ENCODE measurements at regions not wholly inside any gene's neighbourhood (a gene's known extent, or its start where the extent isn't known, plus 50 kb on each side); places are given as distances from the start of the nearest gene placed in this dataset.
"Not testable (repeated sequence)": the region's sequence is repeated elsewhere in the genome, so short reads cannot be mapped to it uniquely, and the experiment has no call there.

GRCh38 chr14:22251090-22251489, 337.9 kb downstream of the DAD1 start:
- no peak for ATAC-seq
- DNase-seq (ENCODE audit: low spot score): no peak
- intact Hi-C loops (cut with DNase I): no loop called here

GRCh38 chr14:22249770-22250169, 339.3 kb downstream of the DAD1 start:
- ATAC-seq: no peak
- intact Hi-C loops (cut with DNase I): no loop called here
- no peak for DNase-seq (ENCODE audit: low spot score)

- no peak for ATAC-seq
- intact Hi-C loops (cut with DNase I): no loop called here
- no peak for DNase-seq (ENCODE audit: low spot score)
Observed at GRCh38 chr14:22243971-22244581, 344.9 kb downstream of the DAD1 start.

- DNase-seq (ENCODE audit: low spot score); intact Hi-C loops (cut with DNase I); ATAC-seq: not testable (repeated sequence)
Observed at GRCh38 chr14:22238320-22238719, 350.7 kb downstream of the DAD1 start.

- intact Hi-C loops (cut with DNase I): no loop called here
- no peak for DNase-seq (ENCODE audit: low spot score)
- no peak for ATAC-seq
Observed at GRCh38 chr14:22233377-22233776, 355.6 kb downstream of the DAD1 start.

- intact Hi-C loops (cut with DNase I): no loop called here
- ATAC-seq (no peak), DNase-seq (ENCODE audit: low spot score) (no peak)
Observed at GRCh38 chr14:22232933-22233332, 356.1 kb downstream of the DAD1 start.

GRCh38 chr14:22232486-22232885, 356.5 kb downstream of the DAD1 start:
- intact Hi-C loops (cut with DNase I): no loop called here
- ATAC-seq (no peak), DNase-seq (ENCODE audit: low spot score) (no peak)

GRCh38 chr14:22231018-22231417, 358.0 kb downstream of the DAD1 start:
- DNase-seq (ENCODE audit: low spot score) (no peak), ATAC-seq (no peak)
- intact Hi-C loops (cut with DNase I): no loop called here

GRCh38 chr14:22230517-22230916, 358.5 kb downstream of the DAD1 start:
- ATAC-seq: no peak
- no peak for DNase-seq (ENCODE audit: low spot score)
- intact Hi-C loops (cut with DNase I): no loop called here

- ATAC-seq: no peak
- DNase-seq (ENCODE audit: low spot score): no peak
- intact Hi-C loops (cut with DNase I): no loop called here
Observed at GRCh38 chr14:22227084-22227483, 361.9 kb downstream of the DAD1 start.

GRCh38 chr14:22226381-22226780, 362.6 kb downstream of the DAD1 start:
- intact Hi-C loops (cut with DNase I): no loop called here
- no peak for DNase-seq (ENCODE audit: low spot score)
- ATAC-seq: no peak

- ATAC-seq (no peak), DNase-seq (ENCODE audit: low spot score) (no peak)
- intact Hi-C loops (cut with DNase I): no loop called here
Observed at GRCh38 chr14:22225516-22226140, 363.4 kb downstream of the DAD1 start.

GRCh38 chr14:22221508-22221907, 367.5 kb downstream of the DAD1 start:
- intact Hi-C loops (cut with DNase I): no loop called here
- ATAC-seq (no peak), DNase-seq (ENCODE audit: low spot score) (no peak)

GRCh38 chr14:22220427-22220826, 368.6 kb downstream of the DAD1 start:
- DNase-seq (ENCODE audit: low spot score) (no peak), ATAC-seq (no peak)
- intact Hi-C loops (cut with DNase I): no loop called here

GRCh38 chr14:22218728-22219127, 370.3 kb downstream of the DAD1 start:
- intact Hi-C loops (cut with DNase I): no loop called here
- ATAC-seq: no peak
- no peak for DNase-seq (ENCODE audit: low spot score)

- ATAC-seq (no peak), DNase-seq (ENCODE audit: low spot score) (no peak)
- intact Hi-C loops (cut with DNase I): no loop called here
Observed at GRCh38 chr14:22213120-22213519, 375.9 kb downstream of the DAD1 start.

GRCh38 chr14:22210906-22211305, 378.1 kb downstream of the DAD1 start:
- no peak for ATAC-seq
- no peak for DNase-seq (ENCODE audit: low spot score)
- intact Hi-C loops (cut with DNase I): no loop called here

- intact Hi-C loops (cut with DNase I): no loop called here
- DNase-seq (ENCODE audit: low spot score) (no peak), ATAC-seq (no peak)
Observed at GRCh38 chr14:22210026-22210425, 379.0 kb downstream of the DAD1 start.

GRCh38 chr14:22203036-22203435, 386.0 kb downstream of the DAD1 start:
- ATAC-seq: no peak
- intact Hi-C loops (cut with DNase I): no loop called here
- DNase-seq (ENCODE audit: low spot score): no peak

- DNase-seq (ENCODE audit: low spot score): no peak
- ATAC-seq: no peak
- intact Hi-C loops (cut with DNase I): no loop called here
Observed at GRCh38 chr14:22202313-22202712, 386.7 kb downstream of the DAD1 start.

GRCh38 chr14:22200977-22201605, 387.9 kb downstream of the DAD1 start:
- intact Hi-C loops (cut with DNase I): no loop called here
- ATAC-seq (no peak), DNase-seq (ENCODE audit: low spot score) (no peak)
